Keratinocyte (primary cell): ENCODE measurements at regions not wholly inside any gene's neighbourhood (a gene's known extent, or its start where the extent isn't known, plus 50 kb on each side); places are given as distances from the start of the nearest gene placed in this dataset.

Experiments used
- CTCF ChIP-seq, 3 experiments: IDR thresholded peaks in 1 of 3; conservative IDR thresholded peaks in 1 of 3; optimal IDR thresholded peaks in 1 of 3; 2 replicates in 2 of 3; 3 replicates in 1 of 3; pipeline versions ENCODE3 to v1.5.1; 2011; ENCODE audit warnings: low read length in 3 of 3, mild to moderate bottlenecking in 3 of 3, moderate library complexity in 2 of 3, control low read depth in 1 of 3, inconsistent platforms in 1 of 3; ENCODE audit not compliant: insufficient read depth in 2 of 3; ENCODE audit errors: extremely low read depth in 1 of 3
- EZH2 ChIP-seq: IDR thresholded peaks from one replicate; pipeline ENCODE4 v1.6.1; 2012; ENCODE audit warnings: inconsistent platforms, mild to moderate bottlenecking, low read length, moderate library complexity

GRCh38 chr6:54698974-54699373, 147.6 kb upstream of the FAM83B start:
- TF ChIP-seq CTCF (optimal IDR thresholded peaks at IDR 0.05 in 1 of 3, IDR thresholded peaks at IDR 0.05 in 1 of 3, conservative IDR thresholded peaks at IDR 0.05 in 1 of 3; ENCODE audit: extremely low read depth in 1 of 3, insufficient read depth in 2 of 3, low read length in 3 of 3) (no peak), EZH2 (no peak)
